IMR-90 (cell line): ENCODE measurements at regions not wholly inside any gene's neighbourhood (a gene's known extent, or its start where the extent isn't known, plus 50 kb on each side); places are given as distances from the start of the nearest gene placed in this dataset.

Source experiments
- ATAC-seq: fragments of 200-7000 bp; cut with Tn5 transposase; 2 replicates; pipeline ENCODE4 v1.9.1; 2020; ENCODE audit warnings: low read depth, mild to moderate bottlenecking, moderate library complexity
- BruUV-seq: library from RNA; stranded (reverse); fragments of 400-500 nt; replicated peaks from 2 replicates; lab custom pipeline; 2021; lab: Mats Ljungman, UMichigan
- CTCF ChIA-PET: fragments of 300-600 bp; formaldehyde crosslinking; extraction: SDS; loops from one replicate; lab custom pipeline; 2021; ENCODE audit warnings: antibody characterized with exemption; lab: Yijun Ruan, JAX
- POLR2A ChIA-PET: fragments of 300-600 bp; sonication (Branson Sonifier 250); formaldehyde crosslinking; loops from one replicate; lab custom pipeline; 2022; ENCODE audit warnings: antibody characterized with exemption; ENCODE audit not compliant: unreplicated experiment; lab: Charles Lee
- DNase-seq: peaks from one replicate; pipeline ENCODE4 v3.0.0; 2013
- H2AFZ ChIP-seq: replicated peaks from 2 replicates; pipeline ENCODE3; 2013; ENCODE audit warnings: low read length, mild to moderate bottlenecking; ENCODE audit not compliant: poor library complexity
- H2AK5ac ChIP-seq: 2 replicates; pipeline ENCODE4 v1.6.1; 2013; ENCODE audit warnings: low read depth, low read length, inconsistent platforms
- H2AK9ac ChIP-seq: replicated peaks from 2 replicates; pipeline ENCODE3; 2013; ENCODE audit warnings: mild to moderate bottlenecking, low read depth, low read length, moderate library complexity; ENCODE audit not compliant: poor library complexity
- H2BK120ac ChIP-seq: 2 replicates; pipeline ENCODE4 v1.6.1; 2013; ENCODE audit warnings: low read depth, low read length, inconsistent platforms
- H2BK15ac ChIP-seq: 3 replicates; pipeline ENCODE4 v1.6.1; 2013; ENCODE audit warnings: low read depth, low read length, inconsistent platforms
- H2BK20ac ChIP-seq: 2 replicates; pipeline ENCODE4 v1.6.1; 2013; ENCODE audit warnings: low read depth, mild to moderate bottlenecking, inconsistent platforms, low read length, moderate library complexity
- H2BK5ac ChIP-seq: 2 replicates; pipeline ENCODE4 v1.6.1; 2013; ENCODE audit warnings: mild to moderate bottlenecking, low read depth, low read length, inconsistent platforms; ENCODE audit not compliant: poor library complexity, severe bottlenecking
- H3K14ac ChIP-seq: replicated peaks from 2 replicates; pipeline ENCODE4 v1.6.1; 2013; ENCODE audit warnings: low read depth, low read length, inconsistent platforms
- H3K18ac ChIP-seq: 2 replicates; pipeline ENCODE4 v1.6.1; 2013; ENCODE audit warnings: low read depth, low read length, control low read depth
- H3K23ac ChIP-seq: 2 replicates; pipeline ENCODE4 v1.6.1; 2013; ENCODE audit warnings: low read depth, low read length, inconsistent platforms
- H3K27ac ChIP-seq: 2 replicates; pipeline ENCODE4 v1.5.1; 2013; ENCODE audit warnings: mild to moderate bottlenecking, control low read depth, low read length; ENCODE audit not compliant: insufficient read depth
- H3K27me3 ChIP-seq: 2 replicates; pipeline ENCODE4 v1.6.1; 2013; ENCODE audit warnings: low read length; ENCODE audit not compliant: control insufficient read depth, insufficient read depth
- H3K36me3 ChIP-seq: 2 replicates; pipeline ENCODE4 v1.6.1; 2013; ENCODE audit warnings: low read length, mixed read lengths; ENCODE audit not compliant: control insufficient read depth, insufficient read depth
- H3K4ac ChIP-seq: 2 replicates; pipeline ENCODE4 v1.6.1; 2013; ENCODE audit warnings: low read depth, low read length, inconsistent platforms
- H3K4me1 ChIP-seq: 2 replicates; pipeline ENCODE4 v1.6.1; 2013; ENCODE audit warnings: low read length, mixed read lengths; ENCODE audit not compliant: control insufficient read depth, insufficient read depth
- H3K4me2 ChIP-seq: 2 replicates; pipeline ENCODE4 v1.6.1; 2013; ENCODE audit warnings: low read depth, mild to moderate bottlenecking, control low read depth, low read length, moderate library complexity
- H3K4me3 ChIP-seq: 2 replicates; pipeline ENCODE4 v1.5.1; 2013; ENCODE audit warnings: low read depth, mild to moderate bottlenecking, control low read depth, low read length, moderate library complexity; ENCODE audit not compliant: insufficient read depth
- H3K56ac ChIP-seq: 2 replicates; pipeline ENCODE4 v1.6.1; 2013; ENCODE audit warnings: low read length, inconsistent platforms; ENCODE audit not compliant: insufficient read depth; ENCODE audit errors: extremely low read depth
- H3K79me1 ChIP-seq, 2 experiments: 2 replicates each; pipeline ENCODE4 v1.6.1; 2013; ENCODE audit warnings: low read length in 2 of 2, inconsistent platforms in 1 of 2, low read depth in 1 of 2
- H3K9ac ChIP-seq: 2 replicates; pipeline ENCODE4 v1.6.1; 2013; ENCODE audit warnings: low read depth, low read length, control low read depth
- H3K9me1 ChIP-seq: 2 replicates; pipeline ENCODE4 v1.6.1; 2013; ENCODE audit warnings: low read length, inconsistent platforms; ENCODE audit not compliant: insufficient read depth
- H3K9me3 ChIP-seq: 2 replicates; pipeline ENCODE4 v1.6.1; 2013; ENCODE audit warnings: low read length; ENCODE audit not compliant: control insufficient read depth, insufficient read depth
- H4K20me1 ChIP-seq: 2 replicates; pipeline ENCODE4 v1.6.1; 2013; ENCODE audit warnings: low read length, inconsistent platforms; ENCODE audit not compliant: insufficient read depth
- H4K5ac ChIP-seq: 2 replicates; pipeline ENCODE4 v1.6.1; 2013; ENCODE audit warnings: mild to moderate bottlenecking, low read depth, low read length, control low read depth
- H4K8ac ChIP-seq, 2 experiments: 2 replicates each; pipeline ENCODE4 v1.6.1; 2013; ENCODE audit warnings: low read depth in 2 of 2, low read length in 2 of 2, control low read depth in 1 of 2, inconsistent platforms in 1 of 2
- H4K91ac ChIP-seq: 2 replicates; pipeline ENCODE4 v1.6.1; 2013; ENCODE audit warnings: low read depth, low read length, inconsistent platforms; ENCODE audit not compliant: insufficient read depth
- BHLHE40 ChIP-seq: fragments of 150-350 bp; IDR thresholded peaks from 2 replicates; pipeline ENCODE4 v1.6.1; 2016; ENCODE audit warnings: mild to moderate bottlenecking, low read depth, low read length
- CEBPB ChIP-seq: IDR thresholded peaks from 2 replicates; pipeline ENCODE4 v1.6.1; 2012; ENCODE audit warnings: low read depth, low read length, improper control_type of control experiment
- CHD1 ChIP-seq: IDR thresholded peaks from 2 replicates; pipeline ENCODE4 v1.6.1; 2012; ENCODE audit warnings: low read depth, low read length, improper control_type of control experiment
- CTCF ChIP-seq: conservative IDR thresholded peaks from 2 replicates; pipeline ENCODE4 v1.5.1; 2012; ENCODE audit warnings: mild to moderate bottlenecking, low read depth, low read length, improper control_type of control experiment
- ELK1 ChIP-seq: fragments of 150-350 bp; IDR thresholded peaks from 2 replicates; pipeline ENCODE4 v1.6.1; 2016; ENCODE audit warnings: low read depth, mild to moderate bottlenecking, low read length, moderate library complexity, borderline replicate concordance
- FOS ChIP-seq: fragments of 150-350 bp; IDR thresholded peaks from 2 replicates; pipeline ENCODE4 v1.6.1; 2016; ENCODE audit warnings: low read depth, low read length
- MAFK ChIP-seq: IDR thresholded peaks from 2 replicates; pipeline ENCODE4 v1.6.1; 2012; ENCODE audit warnings: low read depth, low read length, improper control_type of control experiment
- MAZ ChIP-seq: IDR thresholded peaks from 2 replicates; pipeline ENCODE4 v1.6.1; 2012; ENCODE audit warnings: low read depth, mild to moderate bottlenecking, low read length, improper control_type of control experiment, moderate library complexity, borderline replicate concordance
- MXI1 ChIP-seq: IDR thresholded peaks from 2 replicates; pipeline ENCODE4 v1.6.1; 2012; ENCODE audit warnings: low read depth, mild to moderate bottlenecking, low read length, moderate library complexity, borderline replicate concordance
- NFE2L2 ChIP-seq: fragments of 150-350 bp; IDR thresholded peaks from 2 replicates; pipeline ENCODE4 v1.6.1; 2016; ENCODE audit warnings: low read depth, mild to moderate bottlenecking, low read length
- POLR2A ChIP-seq: IDR thresholded peaks from 2 replicates; pipeline ENCODE4 v1.6.1; 2012; ENCODE audit warnings: mild to moderate bottlenecking, low read depth, low read length
- RAD21 ChIP-seq: IDR thresholded peaks from 2 replicates; pipeline ENCODE4 v1.6.1; 2012; ENCODE audit warnings: low read length, improper control_type of control experiment
- RCOR1 ChIP-seq: IDR thresholded peaks from 2 replicates; pipeline ENCODE4 v1.6.1; 2012; ENCODE audit warnings: mild to moderate bottlenecking, low read length, improper control_type of control experiment; ENCODE audit not compliant: insufficient replicate concordance
- RFX5 ChIP-seq: IDR thresholded peaks from 2 replicates; pipeline ENCODE4 v1.8.0; 2012; ENCODE audit warnings: low read depth, mild to moderate bottlenecking, low read length, moderate library complexity
- SMC3 ChIP-seq: fragments of 150-350 bp; IDR thresholded peaks from 2 replicates; pipeline ENCODE4 v1.6.1; 2016; ENCODE audit warnings: low read depth, mild to moderate bottlenecking, antibody characterized with exemption, low read length, moderate library complexity
- USF2 ChIP-seq: fragments of 150-350 bp; IDR thresholded peaks from 2 replicates; pipeline ENCODE4 v1.6.1; 2017; ENCODE audit warnings: mild to moderate bottlenecking, antibody characterized with exemption, low read length, low read depth
- WGBS, 2 experiments: methylation state at CpG; one replicate each; pipeline versions ENCODE4 v1.1.5 to v1.1.7; 2013; ENCODE audit warnings: missing lambda C conversion rate in 2 of 2; ENCODE audit not compliant: insufficient read length in 1 of 2; ENCODE audit errors: extremely low coverage in 2 of 2; 5-methylcytosine and 5-hydroxymethylcytosine counted together
- dilution Hi-C: fragments of 300-500 bp; cut with HindIII; formaldehyde crosslinking; loops from one replicate; pipeline ENCODE4 v1.14.3; 2018; ENCODE audit warnings: low sequenced_read_pairs; ENCODE audit not compliant: unreplicated experiment
- in situ Hi-C: fragments of 300-500 bp; cut with MboI; formaldehyde crosslinking; loops from 3 replicates; pipeline ENCODE4 v1.14.3; 2019; ENCODE audit warnings: low sequenced_read_pairs, inconsistent platforms, mixed read lengths
- intact Hi-C: fragments of 100-400 bp; cut with micrococcal nuclease; formaldehyde crosslinking; loops from 2 replicates; pipeline ENCODE4 v1.10.0; 2022

GRCh38 chr7:85805249-85805648 lies 618.4 kb upstream of the SEMA3D start:
- no peak overlapping the region for H2BK5ac ChIP-seq
- no peak overlapping the region for H3K4me3 ChIP-seq
- no peak overlapping the region for H3K14ac ChIP-seq
- H3K18ac ChIP-seq = no peak overlapping the region
- H3K56ac ChIP-seq = no peak overlapping the region
- H3K9ac ChIP-seq = no peak overlapping the region
- no peak overlapping the region for H2AK9ac ChIP-seq
- no peak overlapping the region for H2AFZ ChIP-seq
- no peak overlapping the region for H2BK15ac ChIP-seq
- dilution Hi-C loops = no loop called here
- H3K4me2 ChIP-seq = no peak overlapping the region
- TF ChIP-seq RFX5 (no peak), BHLHE40 (no peak), CTCF (no peak), NFE2L2 (no peak), CHD1 (no peak), ELK1 (no peak), MAFK (no peak), FOS (no peak), RAD21 (no peak), RCOR1 (no peak), SMC3 (no peak), MXI1 (no peak), CEBPB (no peak), USF2 (no peak), MAZ (no peak), POLR2A (no peak)
- H4K8ac ChIP-seq = no peak overlapping the region
- H3K4me1 ChIP-seq = no peaks in the 10 kb centered on the region
- DNase-seq (no peak), ATAC-seq (no peak)
- in situ Hi-C loops = no loop called here
- BruUV-seq = no TSS peak
- H4K91ac ChIP-seq = no peak overlapping the region
- no peak overlapping the region for H3K23ac ChIP-seq
- POLR2A ChIA-PET = no interaction called here
- H3K79me1 ChIP-seq = no peaks in the 10 kb centered on the region
- intact Hi-C loops = no loop called here
- H4K5ac ChIP-seq = no peak overlapping the region
- H3K9me3 ChIP-seq = no peaks in the 10 kb centered on the region
- H3K9me1 ChIP-seq = no peaks in the 10 kb centered on the region
- H3K27me3 ChIP-seq = no peaks in the 10 kb centered on the region
- no peak overlapping the region for H2BK20ac ChIP-seq
- no peak overlapping the region for H3K27ac ChIP-seq
- no peaks in the 10 kb centered on the region for H4K20me1 ChIP-seq
- WGBS, 2 experiments = no CpG with 5 or more reads among the region's 3 CpGs
- CTCF ChIA-PET = interaction anchor here (0.7 kb wide), 1 partner anchor 9 kb away, joined by 3 read pairs; no protein-coding TSS in a partner anchor
- H3K36me3 ChIP-seq = no peaks in the 10 kb centered on the region
- no peak overlapping the region for H3K4ac ChIP-seq
- no peak overlapping the region for H2BK120ac ChIP-seq
- no peak overlapping the region for H2AK5ac ChIP-seq
